ENCODE measurements at regions not wholly inside any gene's neighbourhood (a gene's known extent, or its start where the extent isn't known, plus 50 kb on each side); places are given as distances from the start of the nearest gene placed in this dataset.

- no peak for DNase-seq
These were observed 89.0 kb downstream of the MRPL46 start for GRCh38 chr15:88378188-88378637.

DNA sequence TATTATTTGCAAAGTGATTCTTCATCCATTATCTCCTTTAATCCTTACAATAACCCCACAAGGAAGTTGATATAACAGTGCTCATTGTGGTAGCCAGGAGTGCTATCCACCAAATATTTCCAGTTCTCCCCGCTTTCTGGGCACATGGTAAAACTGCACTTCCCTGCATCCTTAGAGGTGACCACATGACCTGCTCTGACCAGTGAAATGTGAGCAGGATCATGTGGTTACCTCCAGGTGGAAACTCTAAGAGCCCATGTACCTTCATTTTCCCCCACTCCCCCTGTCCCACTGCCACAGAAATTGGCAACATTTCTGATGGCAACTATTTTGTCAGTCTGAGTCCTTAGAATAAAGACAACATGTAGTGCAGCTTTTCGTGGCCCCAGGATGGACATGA lies 89.7 kb downstream of the MRPL46 start:
- DNase-seq: no peak

DNA sequence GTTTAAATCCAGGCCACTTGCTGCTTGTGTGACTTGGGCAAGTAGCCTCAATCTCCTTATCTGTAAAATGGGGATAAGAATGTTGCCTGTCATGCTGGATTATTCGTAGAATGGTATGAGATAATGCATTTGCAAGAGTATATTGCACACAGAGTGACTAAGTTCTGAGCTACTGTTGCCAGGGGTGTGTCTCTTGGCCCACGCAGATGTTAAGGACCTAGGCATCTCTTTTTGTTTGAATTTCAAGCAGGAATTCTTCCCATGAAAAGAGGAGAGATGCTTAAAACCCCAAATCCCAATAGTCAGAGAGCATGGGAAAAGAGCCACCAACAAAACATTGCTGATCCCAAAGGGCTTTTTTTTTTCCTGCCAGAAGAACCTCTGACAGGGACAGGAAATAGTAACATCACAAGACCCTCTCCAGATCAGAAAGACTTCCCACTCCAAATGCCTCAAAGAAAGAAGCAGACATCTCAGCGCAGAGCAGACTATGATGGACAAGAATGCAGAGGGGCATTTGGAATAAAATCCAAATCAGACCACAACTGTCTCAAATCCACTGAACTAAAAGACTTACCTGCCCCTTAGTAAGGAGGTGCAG lies 90.5 kb downstream of the MRPL46 start:
- no peak for DNase-seq

- DNase-seq: no peak
These were observed 91.8 kb downstream of the MRPL46 start for GRCh38 chr15:88375234-88375927.

- DNase-seq: no peak
These were observed 102.1 kb downstream of the MRPL46 start for GRCh38 chr15:88365124-88365523.

DNA sequence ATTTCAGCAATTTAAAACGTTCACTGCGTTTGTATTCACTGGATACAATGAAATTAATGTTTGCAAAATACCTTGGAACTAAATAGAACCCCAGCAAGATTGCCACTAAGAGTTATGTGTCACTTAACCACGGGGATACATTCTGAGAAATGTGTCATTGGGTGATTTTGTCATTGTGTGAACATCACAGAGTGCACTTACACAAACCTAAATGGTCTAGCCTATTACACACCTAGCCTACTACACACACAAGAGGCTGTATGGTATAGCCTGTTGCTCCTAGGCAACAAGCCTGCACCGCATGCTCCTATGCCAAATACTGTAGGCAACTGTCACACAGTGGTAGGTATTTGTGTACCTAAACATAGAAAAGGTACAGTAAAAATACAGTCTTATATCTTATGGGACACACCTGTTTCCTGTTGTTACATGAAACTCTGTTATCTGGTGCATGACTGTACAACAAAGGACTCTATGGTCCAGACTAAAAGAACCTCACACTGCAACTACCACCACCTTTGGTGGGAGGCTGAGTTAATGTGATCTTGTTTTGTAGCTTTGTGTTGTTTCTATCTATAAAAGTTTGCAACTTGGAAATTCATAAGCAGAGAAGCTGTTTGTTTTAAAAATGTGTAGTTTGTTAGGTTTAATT lies 92.2 kb upstream of the NTRK3 start:
- DNase-seq: no peak

- DNase-seq: no peak
These were observed 89.4 kb upstream of the NTRK3 start for GRCh38 chr15:88345962-88346361.

GRCh38 chr15:88344786-88345185 lies 88.2 kb upstream of the NTRK3 start:
- no peak for DNase-seq

DNA sequence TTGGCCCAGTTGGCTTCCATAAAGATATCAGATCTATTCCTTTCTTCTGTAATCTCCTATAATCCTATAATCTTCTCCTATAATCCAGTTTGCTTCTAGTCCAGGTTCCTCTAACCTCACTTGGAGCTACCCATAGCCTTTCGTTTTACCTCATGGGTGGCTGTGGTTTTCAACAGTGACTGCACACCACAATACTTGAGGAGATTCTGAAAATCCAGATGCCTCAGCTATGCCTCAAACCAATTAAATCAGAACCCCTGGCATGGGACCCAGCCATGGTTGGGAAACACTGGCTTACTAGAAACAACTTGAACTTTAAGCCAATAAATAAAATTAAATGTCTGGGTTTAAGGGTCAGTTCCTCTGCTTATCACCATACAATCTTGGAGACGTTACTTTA lies 86.1 kb upstream of the NTRK3 start:
- no peak for DNase-seq

- no peak for DNase-seq
These were observed 85.1 kb upstream of the NTRK3 start for GRCh38 chr15:88341653-88342052.

DNA sequence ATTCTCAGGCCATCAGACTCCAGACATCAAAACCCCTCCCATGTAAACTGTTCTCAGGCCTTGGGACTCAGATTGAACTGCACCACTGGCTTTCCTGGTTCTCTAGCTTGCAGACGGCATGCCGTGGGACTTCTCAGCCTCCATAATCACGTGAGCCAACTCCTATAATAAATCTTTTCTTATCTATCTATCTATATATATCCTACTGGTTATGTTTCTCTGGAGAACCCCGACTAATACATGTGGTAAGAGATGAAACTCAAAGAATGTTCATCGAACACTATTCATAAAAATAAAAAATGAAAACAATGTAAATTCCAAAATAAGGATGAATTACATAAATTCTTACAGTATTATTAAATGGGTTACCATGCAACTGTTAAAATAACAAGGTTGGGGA lies 84.5 kb upstream of the NTRK3 start:
- DNase-seq: no peak

DNA sequence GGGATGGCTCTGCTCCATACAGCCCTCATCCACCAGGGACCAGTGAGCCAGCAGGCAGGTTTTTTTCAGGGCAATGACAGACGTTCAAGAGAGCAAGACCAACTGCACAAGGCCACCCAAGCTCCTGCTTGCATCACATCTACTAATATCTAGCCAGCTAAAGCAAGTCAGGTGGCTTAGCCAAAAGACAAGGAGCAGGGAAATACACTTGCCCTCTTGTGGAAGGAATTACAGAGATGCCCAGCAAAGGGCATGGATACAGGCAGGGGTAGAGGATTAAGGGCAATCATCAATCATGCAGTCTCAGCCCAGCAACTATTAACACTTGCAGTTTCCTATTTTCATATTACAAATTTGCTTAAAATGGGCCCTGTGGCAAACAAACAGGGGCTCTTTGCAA lies 81.5 kb upstream of the NTRK3 start:
- DNase-seq: no peak

- DNase-seq: no peak
These were observed 78.5 kb upstream of the NTRK3 start for GRCh38 chr15:88335074-88335473.

DNA sequence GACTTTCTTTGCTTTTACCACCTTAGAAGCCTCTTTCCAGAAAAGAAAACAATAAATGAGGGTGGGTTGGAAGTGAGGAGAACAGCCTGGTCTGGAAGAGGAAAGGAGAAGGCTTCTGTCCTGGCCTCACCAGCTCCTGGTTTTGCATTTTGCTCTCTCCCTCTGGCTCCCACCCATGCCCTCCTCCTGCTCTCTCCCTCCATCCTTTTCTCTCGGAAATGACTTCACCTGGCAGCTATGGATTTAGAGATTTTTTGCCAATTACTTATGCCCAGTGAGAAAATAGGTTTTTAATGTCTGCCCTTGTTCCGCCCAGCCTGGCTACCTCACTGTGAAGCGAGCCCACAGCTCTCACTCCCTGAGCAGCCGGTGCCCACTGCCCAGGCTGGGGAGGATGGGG lies 77.9 kb upstream of the NTRK3 start:
- no peak for DNase-seq

DNA sequence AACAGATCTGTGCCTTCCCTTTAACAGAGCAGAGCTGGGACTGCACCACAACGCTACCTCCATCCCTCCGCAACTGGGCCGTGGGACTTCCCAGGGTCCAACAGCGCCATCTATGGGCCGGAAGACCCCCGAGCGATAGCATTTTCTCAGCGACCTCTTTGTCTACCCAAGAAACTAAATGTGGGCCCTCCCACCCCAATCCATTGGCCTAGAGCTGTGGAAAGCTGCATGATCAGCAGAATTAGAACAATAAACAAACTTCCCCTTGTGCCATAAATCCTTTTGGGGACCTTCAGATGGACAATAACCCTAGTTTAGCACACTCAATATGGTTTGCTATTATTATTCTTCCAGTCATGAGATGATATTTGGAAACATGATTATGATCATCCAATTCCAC lies 74.8 kb upstream of the NTRK3 start:
- peak; percentile 8 for DNase-seq

DNA sequence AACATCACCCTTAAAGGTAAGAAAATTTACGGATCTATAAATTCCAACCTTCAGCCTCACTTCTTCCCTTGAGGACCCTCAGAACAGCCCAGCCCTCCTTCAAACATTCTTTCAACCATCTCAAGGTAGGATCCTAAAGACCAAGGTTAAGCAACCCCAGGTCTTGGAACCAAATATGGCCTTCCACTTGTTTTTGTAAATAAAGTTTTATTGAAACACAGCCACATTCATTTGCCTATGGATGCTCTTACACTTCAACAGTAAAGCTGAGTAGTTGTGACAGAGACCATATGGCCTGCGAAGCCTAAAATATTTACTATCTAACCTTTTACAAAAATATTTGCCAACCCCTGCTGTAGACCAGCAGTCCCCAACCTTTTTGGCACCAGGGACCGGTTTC lies 70.4 kb upstream of the NTRK3 start:
- no peak for DNase-seq

DNA sequence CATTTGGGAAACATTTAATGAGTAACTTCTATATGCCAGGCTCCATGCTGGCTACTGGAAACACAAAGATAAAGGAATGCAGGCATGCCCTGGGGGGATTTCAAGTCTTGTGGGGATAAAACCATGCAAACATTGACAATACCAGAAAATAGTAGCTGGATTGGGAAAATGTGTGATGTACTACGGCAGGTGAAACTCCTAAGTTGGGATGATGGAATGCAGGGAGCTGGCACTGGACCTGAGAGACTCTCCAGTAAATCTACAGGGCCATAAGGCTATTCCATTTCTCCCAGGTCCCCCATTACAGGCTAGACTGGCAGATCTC lies 68.2 kb upstream of the NTRK3 start:
- DNase-seq: no peak

DNA sequence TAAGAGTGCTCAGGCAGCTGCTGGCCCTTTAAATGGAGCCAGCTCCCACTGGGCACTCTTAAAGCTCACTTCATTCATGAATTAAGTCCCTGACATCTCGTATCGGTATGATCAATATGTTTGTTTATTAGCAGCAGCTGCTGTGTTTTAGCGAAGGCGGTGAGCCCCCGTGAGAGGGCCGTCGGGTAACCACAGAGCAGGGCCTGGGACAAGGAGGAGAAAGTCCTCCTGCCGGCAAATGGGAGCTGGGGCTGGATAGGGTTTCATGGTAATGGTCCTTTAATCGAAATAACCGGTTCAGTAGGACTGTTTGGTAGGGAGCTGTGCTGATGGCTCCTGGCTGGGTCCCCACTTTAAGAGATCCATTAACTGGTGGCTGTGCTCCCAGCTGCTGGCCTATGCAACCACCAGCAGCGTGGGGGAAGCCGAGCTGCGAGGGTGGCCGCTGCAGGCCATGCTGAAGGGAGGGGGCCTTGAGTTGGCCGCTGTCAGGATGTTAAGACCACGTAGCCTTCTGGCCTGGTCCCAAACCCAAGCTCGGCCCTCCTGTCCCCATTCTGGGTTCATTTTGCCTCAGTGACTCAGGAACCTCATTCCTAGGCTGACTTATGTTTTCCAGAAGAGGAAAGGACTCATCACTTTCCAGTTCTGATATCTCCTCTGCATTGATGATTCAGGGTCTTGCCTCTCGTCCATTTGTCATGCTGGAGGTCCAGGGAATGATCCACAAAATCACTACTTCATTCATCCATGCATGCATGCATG lies 67.6 kb upstream of the NTRK3 start:
- DNase-seq: no peak

DNA sequence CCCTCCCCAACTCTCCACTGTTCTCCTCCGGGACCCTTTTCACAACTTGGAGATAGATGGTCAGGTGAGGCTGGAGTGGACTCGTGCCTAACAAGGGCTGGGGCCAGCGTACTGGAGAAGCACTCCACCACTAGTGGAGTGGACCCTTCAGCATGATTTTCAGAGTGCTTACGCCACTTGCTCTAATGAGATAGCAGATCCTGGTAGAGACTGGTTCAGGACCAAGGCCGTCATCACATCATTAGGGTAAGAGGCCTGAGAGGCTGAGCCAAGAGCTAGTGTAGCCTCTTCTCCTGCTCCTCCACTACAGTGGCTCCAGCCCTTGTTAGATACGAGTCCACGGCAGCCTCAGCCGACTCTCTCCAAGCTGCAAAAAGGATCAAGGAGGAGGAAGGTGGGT lies 66.9 kb upstream of the NTRK3 start:
- no peak for DNase-seq

- no peak for DNase-seq
These were observed 65.9 kb upstream of the NTRK3 start for GRCh38 chr15:88322461-88322860.

DNA sequence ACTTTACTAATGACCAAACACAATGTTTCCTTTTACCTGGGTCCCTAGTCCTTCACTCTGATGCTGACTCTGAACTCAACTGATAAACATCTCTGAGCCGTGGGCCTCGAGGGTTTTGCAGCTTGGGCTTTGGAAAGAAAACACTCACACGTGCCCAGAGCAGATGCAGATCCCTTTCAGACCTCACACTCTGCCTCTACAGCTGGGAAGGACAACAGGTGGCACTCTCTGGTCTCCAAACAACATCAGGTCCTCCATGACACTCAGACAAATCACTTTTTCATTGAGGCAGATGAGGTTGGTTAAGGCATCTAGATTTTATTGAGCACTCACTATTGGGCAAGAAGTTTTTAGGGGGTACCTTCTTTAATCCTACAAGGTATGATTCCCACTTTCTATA lies 64.7 kb upstream of the NTRK3 start:
- DNase-seq: no peak

DNA sequence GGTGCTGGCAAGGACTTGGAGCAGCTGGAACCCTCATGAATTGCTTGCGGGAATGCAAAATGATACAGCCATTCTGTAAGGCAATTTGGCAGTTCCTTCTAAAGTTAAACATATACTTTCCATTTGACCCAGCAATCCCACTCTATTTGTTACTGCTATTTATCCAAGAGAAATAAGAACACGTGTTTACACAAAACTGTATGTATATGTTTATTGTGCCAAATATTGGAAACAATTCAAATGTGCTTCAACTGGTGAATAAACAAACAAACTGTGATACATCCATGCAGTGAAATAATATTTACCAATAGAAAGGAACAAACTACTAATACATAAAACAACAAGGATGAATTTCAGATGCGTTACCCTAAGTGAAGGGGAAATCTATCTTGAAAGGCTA lies 60.0 kb upstream of the NTRK3 start:
- no peak for DNase-seq

DNA sequence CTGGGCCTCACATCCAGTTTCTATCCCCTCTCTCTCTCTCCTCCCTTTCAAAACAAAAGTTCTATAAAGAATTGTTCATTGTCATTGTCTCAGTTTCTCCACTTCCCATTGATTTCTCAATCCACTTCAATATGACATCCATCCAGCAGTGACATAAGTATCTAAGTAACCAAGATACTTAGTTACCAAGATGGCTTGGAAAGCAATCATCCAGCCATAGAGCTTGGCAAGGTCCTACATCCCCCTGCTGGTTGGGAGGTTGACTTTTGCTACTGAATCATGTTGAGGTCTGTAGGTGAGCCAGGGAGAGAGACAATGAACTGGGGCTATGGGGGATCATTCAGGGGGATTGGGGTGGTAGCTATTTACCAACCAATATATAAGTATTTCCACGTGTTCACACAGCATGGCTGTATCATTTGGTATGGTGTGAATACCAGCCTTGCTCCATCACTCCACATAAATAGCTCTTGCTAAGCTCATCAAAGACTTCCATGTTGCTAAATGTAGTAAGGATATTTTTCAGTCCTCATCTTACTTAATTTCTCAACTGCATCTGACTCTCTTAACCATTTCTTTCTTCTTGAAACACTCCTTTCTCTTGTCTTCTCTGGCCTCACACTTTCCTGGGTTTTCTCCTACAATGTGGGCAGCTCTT lies 58.8 kb upstream of the NTRK3 start:
- no peak for DNase-seq
